HepG2 (cell line): ENCODE measurements at regions not wholly inside any gene's neighbourhood (a gene's known extent, or its start where the extent isn't known, plus 50 kb on each side); places are given as distances from the start of the nearest gene placed in this dataset.

Experiments used
- AKNA ChIP-seq: sonication (generic); formaldehyde crosslinking; IDR thresholded peaks from 2 replicates; pipeline ENCODE4 v1.4.0; 2020; ENCODE audit warnings: missing genetic modification reagents, borderline replicate concordance
- BRCA1 ChIP-seq: sonication (generic); formaldehyde crosslinking; IDR thresholded peaks from 2 replicates; pipeline ENCODE4 v1.4.0; 2020; ENCODE audit warnings: missing genetic modification reagents
- FOXK1 ChIP-seq: sonication (generic); formaldehyde crosslinking; IDR thresholded peaks from 2 replicates; pipeline ENCODE4 v1.4.0; 2020; ENCODE audit warnings: low read depth, missing genetic modification reagents, borderline replicate concordance
- HNF1A ChIP-seq, 2 experiments: sonication (generic) in 1 of 2; formaldehyde crosslinking in 1 of 2; IDR thresholded peaks; 2 replicates each; pipeline versions ENCODE4 v1.4.0 to v1.6.1; 2016 to 2020; ENCODE audit warnings: borderline replicate concordance in 1 of 2, low read depth in 1 of 2, mild to moderate bottlenecking in 1 of 2, missing genetic modification reagents in 1 of 2
- MAF1 ChIP-seq: sonication (generic); formaldehyde crosslinking; IDR thresholded peaks from 2 replicates; pipeline ENCODE4 v1.5.0; 2020; ENCODE audit warnings: missing genetic modification reagents, borderline replicate concordance
- RFX5 ChIP-seq: IDR thresholded peaks from 2 replicates; pipeline ENCODE4 v1.6.1; 2011; ENCODE audit warnings: low read depth, low read length, improper control_type of control experiment
- SKIL ChIP-seq: sonication (generic); formaldehyde crosslinking; IDR thresholded peaks from 2 replicates; pipeline ENCODE4 v1.8.0; 2022; ENCODE audit warnings: missing genetic modification reagents, mild to moderate bottlenecking, moderate library complexity, borderline replicate concordance
- ZNF276 ChIP-seq: sonication (generic); formaldehyde crosslinking; IDR thresholded peaks from 2 replicates; pipeline ENCODE4 v1.4.0; 2020; ENCODE audit warnings: mild to moderate bottlenecking, low read depth, missing genetic modification reagents
- ZNF503 ChIP-seq: sonication (generic); formaldehyde crosslinking; IDR thresholded peaks from 2 replicates; pipeline ENCODE4 v1.4.0; 2020; ENCODE audit warnings: missing genetic modification reagents
- ZNF619 ChIP-seq: sonication (generic); formaldehyde crosslinking; IDR thresholded peaks from 2 replicates; pipeline ENCODE4 v1.4.0; 2020; ENCODE audit warnings: mild to moderate bottlenecking, missing genetic modification reagents
- ZNF850 ChIP-seq: sonication (generic); formaldehyde crosslinking; conservative IDR thresholded peaks from 2 replicates; pipeline ENCODE4 v1.9.0; 2021; ENCODE audit warnings: mild to moderate bottlenecking, missing genetic modification reagents
- TF ChIP-seq, protein P1 (sequence below): fragments of 450-650 bp; IDR thresholded peaks from 2 replicates; pipeline ENCODE4 v1.6.1; 2017

GRCh38 chr5:54378707-54379106, 68.3 kb upstream of the ARL15 start (continued):
- TF ChIP-seq HNF1A (IDR thresholded peaks at IDR 0.05; ENCODE audit: low read depth) = no peak
- TF ChIP-seq HNF1A (CRISPR knock-in tag; IDR thresholded peaks at IDR 0.05; ENCODE audit: borderline replicate concordance) = no peak
- TF ChIP-seq MAF1 (CRISPR knock-in tag) = no peak
- TF ChIP-seq, protein P1, sequence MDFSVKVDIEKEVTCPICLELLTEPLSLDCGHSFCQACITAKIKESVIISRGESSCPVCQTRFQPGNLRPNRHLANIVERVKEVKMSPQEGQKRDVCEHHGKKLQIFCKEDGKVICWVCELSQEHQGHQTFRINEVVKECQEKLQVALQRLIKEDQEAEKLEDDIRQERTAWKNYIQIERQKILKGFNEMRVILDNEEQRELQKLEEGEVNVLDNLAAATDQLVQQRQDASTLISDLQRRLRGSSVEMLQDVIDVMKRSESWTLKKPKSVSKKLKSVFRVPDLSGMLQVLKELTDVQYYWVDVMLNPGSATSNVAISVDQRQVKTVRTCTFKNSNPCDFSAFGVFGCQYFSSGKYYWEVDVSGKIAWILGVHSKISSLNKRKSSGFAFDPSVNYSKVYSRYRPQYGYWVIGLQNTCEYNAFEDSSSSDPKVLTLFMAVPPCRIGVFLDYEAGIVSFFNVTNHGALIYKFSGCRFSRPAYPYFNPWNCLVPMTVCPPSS = no peak
- no peak for TF ChIP-seq ZNF850 (CRISPR knock-in tag)
- no peak for TF ChIP-seq AKNA (CRISPR knock-in tag)
- TF ChIP-seq ZNF503 (CRISPR knock-in tag) = no peak
- no peak for TF ChIP-seq FOXK1
- TF ChIP-seq ZNF619 (CRISPR knock-in tag) = no peak
- no peak for TF ChIP-seq RFX5
- no peak for TF ChIP-seq SKIL
- no peak for TF ChIP-seq BRCA1 (CRISPR knock-in tag)
- TF ChIP-seq ZNF276 = no peak
